ENCODE measurements at regions not wholly inside any gene's neighbourhood (a gene's known extent, or its start where the extent isn't known, plus 50 kb on each side); places are given as distances from the start of the nearest gene placed in this dataset.
"Not testable (repeated sequence)": the region's sequence is repeated elsewhere in the genome, so short reads cannot be mapped to it uniquely, and the experiment has no call there.

GRCh38 chr13:64127192-64127591 is 2711.5 kb upstream of the PCDH20 start (continued):
- TF ChIP-seq CTCF (IDR thresholded peaks at IDR 0.05; ENCODE audit: low read depth, low read length, missing input control), result no peak

GRCh38 chr13:64121023-64121709 is 2705.5 kb upstream of the PCDH20 start:
- H3K36me3 ChIP-seq (ENCODE audit: control insufficient read depth in 4 of 4, insufficient read depth in 3 of 4, low read depth in 1 of 4, low read length in 3 of 4); H3K9ac ChIP-seq (ENCODE audit: low read depth in 1 of 2, low read length in 2 of 2); H3K4me3 ChIP-seq (ENCODE audit: low read depth in 1 of 3, low read length in 3 of 3); H3K27ac ChIP-seq (ENCODE audit: low read depth in 1 of 2, low read length in 2 of 2); H3K27me3 ChIP-seq (ENCODE audit: control insufficient read depth in 4 of 4, insufficient read depth in 4 of 4, low read length in 3 of 4); DNase-seq (ENCODE audit: low spot score); H3K9me3 ChIP-seq (ENCODE audit: control insufficient read depth in 4 of 4, low read length in 3 of 4); H3K4me1 ChIP-seq (ENCODE audit: control insufficient read depth in 4 of 4, insufficient read depth in 4 of 4, low read length in 3 of 4): not testable (repeated sequence)
- 86% methylated on average over 16 of the region's 16 CpGs for WGBS

- TF ChIP-seq MAX (IDR thresholded peaks at IDR 0.05), result no peak
- Histone ChIP-seq H3K27me3 (ENCODE audit: control insufficient read depth in 4 of 4, insufficient read depth in 4 of 4, low read length in 3 of 4) (no peaks in the 10 kb centered on the region), H3K4me3 (ENCODE audit: low read depth in 1 of 3, low read length in 3 of 3) (no peak overlapping the region), H3K27ac (ENCODE audit: low read depth in 1 of 2, low read length in 2 of 2) (no peak overlapping the region), H3K4me1 (ENCODE audit: control insufficient read depth in 4 of 4, insufficient read depth in 4 of 4, low read length in 3 of 4) (no peaks in the 10 kb centered on the region), H3K9me3 (ENCODE audit: control insufficient read depth in 4 of 4, low read length in 3 of 4) (no peaks in the 10 kb centered on the region), H3K9ac (ENCODE audit: low read depth in 1 of 2, low read length in 2 of 2) (no peak overlapping the region), H3K36me3 (ENCODE audit: control insufficient read depth in 4 of 4, insufficient read depth in 3 of 4, low read depth in 1 of 4, low read length in 3 of 4) (no peaks in the 10 kb centered on the region)
- 79% methylated on average over 2 of the region's 2 CpGs for WGBS
- no peak for DNase-seq (ENCODE audit: low spot score)
These were observed 2684.3 kb upstream of the PCDH20 start for GRCh38 chr13:64099994-64100393.

- TF ChIP-seq CTCF (IDR thresholded peaks at IDR 0.05; ENCODE audit: low read depth, low read length, missing input control), result no peak
- no peak for TF ChIP-seq YY1 (IDR thresholded peaks at IDR 0.05)
- no peak for TF ChIP-seq GABPA (IDR thresholded peaks at IDR 0.05 in 1 of 2, conservative IDR thresholded peaks at IDR 0.05 in 1 of 2)
- no peak for TF ChIP-seq RAD21 (IDR thresholded peaks at IDR 0.05)
- TF ChIP-seq FOXA1 (IDR thresholded peaks at IDR 0.05), result no peak
- TF ChIP-seq HNF4A (conservative IDR thresholded peaks at IDR 0.05), result no peak
- no peak for TF ChIP-seq NR2F2 (IDR thresholded peaks at IDR 0.05)
- TF ChIP-seq EGR1 (IDR thresholded peaks at IDR 0.05; ENCODE audit: low read depth in 2 of 2), result no peak
- TF ChIP-seq JUND (IDR thresholded peaks at IDR 0.05), result no peak
- TF ChIP-seq REST (IDR thresholded peaks at IDR 0.05), result no peak
- no peak for TF ChIP-seq SP1 (IDR thresholded peaks at IDR 0.05)
- TF ChIP-seq MAX (IDR thresholded peaks at IDR 0.05), result no peak
- TF ChIP-seq FOXA2 (IDR thresholded peaks at IDR 0.05), result no peak
- no peak for TF ChIP-seq HNF4G (IDR thresholded peaks at IDR 0.05)
These were observed 2674.7 kb upstream of the PCDH20 start for GRCh38 chr13:64090311-64090710.

More at GRCh38 chr13:64090311-64090710, 2674.7 kb upstream of the PCDH20 start:
- H3K36me3 ChIP-seq (ENCODE audit: control insufficient read depth in 4 of 4, insufficient read depth in 3 of 4, low read depth in 1 of 4, low read length in 3 of 4), result no peaks in the 10 kb centered on the region
- no peak overlapping the region for H3K4me3 ChIP-seq (ENCODE audit: low read depth in 1 of 3, low read length in 3 of 3)
- H3K27me3 ChIP-seq (ENCODE audit: control insufficient read depth in 4 of 4, insufficient read depth in 4 of 4, low read length in 3 of 4), result no peaks in the 10 kb centered on the region
- no peak for DNase-seq (ENCODE audit: low spot score)
- H3K4me1 ChIP-seq (ENCODE audit: control insufficient read depth in 4 of 4, insufficient read depth in 4 of 4, low read length in 3 of 4), result no peaks in the 10 kb centered on the region
- H3K27ac ChIP-seq (ENCODE audit: low read depth in 1 of 2, low read length in 2 of 2), result no peak overlapping the region
- H3K9me3 ChIP-seq (ENCODE audit: control insufficient read depth in 4 of 4, low read length in 3 of 4), result no peaks in the 10 kb centered on the region
- 84% methylated on average over 3 of the region's 3 CpGs for WGBS
- no peak overlapping the region for H3K9ac ChIP-seq (ENCODE audit: low read depth in 1 of 2, low read length in 2 of 2)

Measured in liver (tissue), 8 donors.